ENCODE measurements at regions not wholly inside any gene's neighbourhood (a gene's known extent, or its start where the extent isn't known, plus 50 kb on each side); places are given as distances from the start of the nearest gene placed in this dataset.

GRCh38 chr2:34229998-34230397 is 630.9 kb upstream of the FAM98A start:
- TF ChIP-seq EP300 (IDR thresholded peaks at IDR 0.05; ENCODE audit: borderline replicate concordance in 1 of 2, control insufficient read depth in 1 of 2, low read depth in 2 of 2, low read length in 2 of 2) (no peak), RUNX3 (IDR thresholded peaks at IDR 0.05; ENCODE audit: low read length) (no peak), PBX3 (IDR thresholded peaks at IDR 0.05; ENCODE audit: insufficient replicate concordance, low read depth, low read length) (no peak), USF2 (IDR thresholded peaks at IDR 0.05; ENCODE audit: borderline replicate concordance, low read depth, low read length) (no peak)

All from GM12878 (cell line).